T-helper 2 cell treated with Interferon-gamma antibody and Interleukin-4, amounts not matched to agents 5 μg/mL and 100 μg/mL, for 36 hours (primary cell): ENCODE measurements at regions not wholly inside any gene's neighbourhood (a gene's known extent, or its start where the extent isn't known, plus 50 kb on each side); places are given as distances from the start of the nearest gene placed in this dataset.
"Not testable (repeated sequence)": the region's sequence is repeated elsewhere in the genome, so short reads cannot be mapped to it uniquely, and the experiment has no call there.

Experiments used
- DNase-seq: peaks from one replicate; pipeline ENCODE4 v3.0.0; 2021; ENCODE audit warnings: low spot score
- H3K27ac Mint-ChIP-seq: one replicate; pipeline ENCODE4 v1.8.0; 2021; ENCODE audit warnings: mild to moderate bottlenecking, mixed read lengths
- H3K27me3 Mint-ChIP-seq: one replicate; pipeline ENCODE4 v1.8.0; 2021; ENCODE audit warnings: low read depth, mixed read lengths
- H3K36me3 Mint-ChIP-seq: one replicate; pipeline ENCODE4 v1.8.0; 2021; ENCODE audit warnings: low read depth, mixed read lengths
- H3K4me1 Mint-ChIP-seq: one replicate; pipeline ENCODE4 v1.8.0; 2021; ENCODE audit warnings: low read depth, mixed read lengths
- H3K4me3 Mint-ChIP-seq: one replicate; pipeline ENCODE4 v1.8.0; 2022; ENCODE audit warnings: mild to moderate bottlenecking, moderate library complexity, mixed read lengths
- H3K9me3 Mint-ChIP-seq: one replicate; pipeline ENCODE4 v1.8.0; 2021; ENCODE audit warnings: mixed read lengths

DNA sequence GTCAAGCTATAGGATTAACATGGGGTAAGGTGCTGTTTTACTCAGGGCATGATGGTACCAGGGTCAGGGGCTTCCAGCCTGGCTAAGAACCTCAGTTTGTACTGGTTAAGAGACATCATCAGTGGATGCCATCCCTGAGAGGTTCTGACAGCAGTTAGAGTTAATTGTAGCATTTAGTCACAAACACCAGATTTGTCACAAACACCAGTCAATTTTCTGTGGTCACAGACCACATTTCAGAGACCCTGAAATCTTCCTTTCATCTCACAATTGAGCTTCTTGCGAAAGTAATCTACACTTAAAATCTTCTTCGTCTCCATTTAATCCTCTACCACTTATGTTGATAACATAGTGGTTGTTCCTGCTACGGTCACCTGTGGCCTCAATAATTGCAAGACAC, 143.0 kb upstream of the EGLN3 start:
- peak overlapping the region; percentile 61 for H3K4me3 Mint-ChIP-seq
- H3K27ac Mint-ChIP-seq, result peak overlapping the region; percentile 84
- H3K9me3 Mint-ChIP-seq, result peaks cover 9% of the 10 kb centered on the region

DNA sequence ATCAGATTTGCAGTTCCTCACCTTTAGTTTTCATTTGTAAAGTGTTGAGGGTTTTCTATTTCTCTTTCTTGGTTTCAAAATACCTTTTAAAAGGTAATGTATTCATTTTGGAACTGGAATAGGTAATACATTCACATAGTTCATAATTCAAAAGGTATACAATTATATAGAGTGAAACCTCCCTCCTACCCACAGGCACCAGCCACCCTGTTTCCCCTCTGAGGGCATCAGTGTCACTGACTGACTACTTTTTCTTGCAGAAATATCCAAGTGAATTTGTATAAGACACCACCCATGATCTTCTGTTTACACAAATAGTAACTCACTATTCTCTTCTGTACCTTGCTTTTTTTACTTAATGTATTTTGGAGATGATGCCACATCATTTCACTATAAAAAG, 139.6 kb upstream of the EGLN3 start:
- Mint-ChIP-seq H3K9me3 (peaks cover 16% of the 10 kb centered on the region), H3K27ac (no peak overlapping the region), H3K36me3 (peaks cover 22% of the 10 kb centered on the region), H3K4me1 (peaks cover 46% of the 10 kb centered on the region), H3K4me3 (no peak overlapping the region), H3K27me3 (peaks cover 6% of the 10 kb centered on the region)
- no peak for DNase-seq

More for the DNA sequence above, 143.0 kb upstream of the EGLN3 start:
- Mint-ChIP-seq H3K27me3 (peaks cover 3% of the 10 kb centered on the region), H3K36me3 (peaks cover 25% of the 10 kb centered on the region), H3K4me1 (peaks cover 67% of the 10 kb centered on the region)
- DNase-seq, result peak; percentile 48

DNA sequence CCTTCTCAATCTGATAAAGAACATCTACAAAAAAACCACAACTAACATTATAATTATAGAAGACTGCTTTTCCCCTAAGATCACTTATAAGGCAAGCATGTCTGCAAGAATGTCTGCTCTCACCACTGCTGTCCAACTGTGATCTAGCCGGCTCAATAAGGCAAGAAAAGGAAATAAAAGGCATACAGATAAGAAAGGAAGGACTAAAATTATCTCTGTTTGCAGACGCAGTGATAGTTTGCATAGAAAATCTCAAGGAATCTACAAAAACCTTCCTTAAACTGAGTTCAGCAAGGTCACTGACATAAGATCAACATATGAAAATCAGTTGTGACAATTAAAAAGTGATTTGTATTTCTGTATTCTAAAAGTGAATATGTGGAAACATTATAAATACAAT, 138.0 kb upstream of the EGLN3 start:
- no peak for DNase-seq

DNA sequence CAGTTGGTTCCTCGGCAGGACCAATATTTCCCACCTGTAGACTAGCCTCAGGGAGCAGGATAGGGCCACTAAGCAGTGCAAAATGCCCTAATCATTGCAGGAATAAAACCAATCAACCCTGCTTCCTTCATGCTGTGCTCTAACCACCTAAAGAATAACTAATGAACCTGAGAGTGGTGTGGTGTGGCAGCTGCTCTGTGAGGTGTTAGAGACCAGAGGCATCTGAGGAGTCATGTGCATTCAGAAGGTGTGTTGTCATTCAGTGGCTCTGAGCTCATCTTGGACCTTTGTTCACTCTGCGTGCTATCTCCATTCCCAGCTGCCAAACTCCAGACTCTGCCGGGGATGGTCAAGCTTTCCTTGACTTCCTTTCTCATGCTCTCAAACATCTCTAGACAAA, 136.7 kb upstream of the EGLN3 start:
- H3K4me1 Mint-ChIP-seq, result peaks cover 22% of the 10 kb centered on the region
- no peak overlapping the region for H3K4me3 Mint-ChIP-seq
- peaks cover 18% of the 10 kb centered on the region for H3K36me3 Mint-ChIP-seq
- H3K27ac Mint-ChIP-seq, result no peak overlapping the region
- no peak for DNase-seq
- H3K9me3 Mint-ChIP-seq, result peaks cover 13% of the 10 kb centered on the region
- H3K27me3 Mint-ChIP-seq, result peaks cover 12% of the 10 kb centered on the region

More for the DNA sequence above, 138.0 kb upstream of the EGLN3 start:
- H3K4me1 Mint-ChIP-seq, result peaks cover 32% of the 10 kb centered on the region
- peaks cover 16% of the 10 kb centered on the region for H3K9me3 Mint-ChIP-seq
- peaks cover 9% of the 10 kb centered on the region for H3K27me3 Mint-ChIP-seq
- H3K4me3 Mint-ChIP-seq, result no peak overlapping the region
- H3K27ac Mint-ChIP-seq, result no peak overlapping the region
- H3K36me3 Mint-ChIP-seq, result peaks cover 22% of the 10 kb centered on the region

DNA sequence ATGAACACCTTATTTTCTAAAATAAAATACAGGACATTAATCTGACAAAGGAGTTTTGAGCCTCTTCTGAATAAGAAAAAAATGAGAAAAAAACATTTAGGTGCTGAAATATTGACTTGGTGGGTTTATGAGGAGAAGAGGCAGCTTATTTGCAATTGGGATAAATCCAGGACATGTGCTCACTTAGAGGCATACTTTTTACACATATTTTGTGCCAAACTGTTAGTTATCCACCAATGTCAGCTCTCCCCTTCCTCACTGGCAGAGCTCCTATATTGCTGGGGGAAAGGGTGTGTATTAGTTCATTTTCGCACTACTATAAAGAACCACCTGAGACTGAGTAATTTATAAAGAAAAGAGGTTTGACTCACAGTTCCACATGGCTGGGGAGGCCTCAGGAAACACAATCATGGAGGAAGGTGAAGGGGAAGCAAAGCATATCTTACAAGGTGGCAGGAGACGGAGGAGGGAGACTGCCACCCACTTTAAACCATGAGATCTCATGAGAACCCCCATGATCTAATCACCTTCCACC, 135.4 kb upstream of the EGLN3 start:
- peaks cover 13% of the 10 kb centered on the region for H3K9me3 Mint-ChIP-seq
- peaks cover 12% of the 10 kb centered on the region for H3K27me3 Mint-ChIP-seq

DNA sequence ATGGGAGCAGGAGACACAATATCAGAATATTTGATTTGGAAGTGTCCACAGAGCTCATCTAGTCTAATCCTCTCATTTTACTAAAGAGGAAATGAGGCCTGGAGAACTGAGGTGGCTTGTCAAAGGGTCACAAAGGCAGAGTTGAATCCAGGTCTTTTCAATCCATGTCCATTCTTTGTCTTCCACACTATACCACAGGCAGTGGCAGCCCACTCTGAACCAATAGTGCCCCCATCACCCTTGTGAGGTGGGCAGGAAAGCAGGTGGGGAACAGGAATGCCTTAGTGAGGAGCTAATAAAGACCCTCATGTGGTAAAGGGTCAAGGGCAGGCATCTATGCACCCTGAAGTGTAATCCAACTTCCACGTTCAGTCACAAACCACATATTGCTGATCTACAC, 134.8 kb upstream of the EGLN3 start:
- H3K4me1 Mint-ChIP-seq, result peaks cover 18% of the 10 kb centered on the region
- H3K36me3 Mint-ChIP-seq, result peaks cover 15% of the 10 kb centered on the region
- no peak overlapping the region for H3K4me3 Mint-ChIP-seq
- H3K9me3 Mint-ChIP-seq, result peaks cover 13% of the 10 kb centered on the region
- no peak overlapping the region for H3K27ac Mint-ChIP-seq
- peaks cover 14% of the 10 kb centered on the region for H3K27me3 Mint-ChIP-seq
- no peak for DNase-seq

More for the DNA sequence above, 135.4 kb upstream of the EGLN3 start:
- Mint-ChIP-seq H3K4me1 (peaks cover 21% of the 10 kb centered on the region), H3K4me3 (no peak overlapping the region), H3K36me3 (peaks cover 16% of the 10 kb centered on the region), H3K27ac (no peak overlapping the region)
- DNase-seq, result no peak

DNA sequence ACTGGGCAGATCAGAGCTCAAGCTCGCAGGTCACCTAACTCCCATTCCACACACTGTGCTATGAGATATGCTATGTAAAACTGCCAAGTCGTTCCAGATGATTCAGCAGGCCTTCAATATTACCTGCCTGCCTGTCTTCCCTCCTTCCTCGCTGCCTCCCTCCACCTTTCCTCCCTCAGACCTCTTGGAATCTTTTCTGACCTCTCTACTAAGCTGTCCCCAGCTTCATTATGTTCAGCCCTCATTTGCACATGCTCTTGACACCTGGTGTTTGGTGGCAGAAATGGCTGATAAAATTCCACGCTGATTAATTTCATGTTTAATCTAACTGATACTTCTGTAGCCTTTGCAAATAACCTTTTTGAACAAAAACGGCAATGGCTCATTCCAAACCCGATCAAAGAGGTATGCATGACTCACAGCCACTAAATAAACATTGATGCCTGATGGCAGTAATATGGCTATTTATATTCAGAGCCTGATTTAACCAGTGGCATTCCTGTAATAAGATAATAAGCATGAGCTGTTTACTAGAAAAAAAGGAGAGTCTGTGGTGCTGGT, 130.8 kb upstream of the EGLN3 start:
- peaks cover 11% of the 10 kb centered on the region for H3K4me1 Mint-ChIP-seq
- no peak overlapping the region for H3K27ac Mint-ChIP-seq
- H3K27me3 Mint-ChIP-seq, result peaks cover 11% of the 10 kb centered on the region
- no peaks in the 10 kb centered on the region for H3K36me3 Mint-ChIP-seq
- no peak overlapping the region for H3K4me3 Mint-ChIP-seq
- no peak for DNase-seq
- no peaks in the 10 kb centered on the region for H3K9me3 Mint-ChIP-seq

DNA sequence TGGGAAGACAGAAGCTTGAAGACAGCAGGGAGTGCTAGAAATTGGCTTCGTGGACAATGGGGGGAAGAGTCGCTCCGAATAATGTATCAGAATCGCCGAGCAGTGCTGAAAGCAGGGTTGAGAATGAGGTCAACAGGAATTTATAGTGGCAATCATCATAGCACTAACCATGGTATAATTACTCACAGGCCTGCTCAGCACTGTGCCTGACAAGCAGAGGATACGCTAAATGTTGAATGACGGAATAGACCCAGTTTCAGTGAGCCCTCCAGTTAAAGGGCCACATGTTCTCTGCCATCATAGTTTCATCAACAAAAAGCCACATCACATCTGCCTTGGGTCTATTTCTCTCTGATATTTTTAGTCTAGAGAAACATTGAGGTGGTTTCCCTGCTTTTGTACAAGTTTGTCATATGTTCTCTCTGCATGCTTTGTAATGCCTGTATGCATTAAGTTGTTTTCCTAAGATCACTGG, 130.3 kb upstream of the EGLN3 start:
- Mint-ChIP-seq H3K4me1 (peaks cover 8% of the 10 kb centered on the region), H3K36me3 (no peaks in the 10 kb centered on the region), H3K27ac (no peak overlapping the region), H3K9me3 (no peaks in the 10 kb centered on the region), H3K27me3 (peaks cover 13% of the 10 kb centered on the region), H3K4me3 (no peak overlapping the region)
- DNase-seq, result no peak

DNA sequence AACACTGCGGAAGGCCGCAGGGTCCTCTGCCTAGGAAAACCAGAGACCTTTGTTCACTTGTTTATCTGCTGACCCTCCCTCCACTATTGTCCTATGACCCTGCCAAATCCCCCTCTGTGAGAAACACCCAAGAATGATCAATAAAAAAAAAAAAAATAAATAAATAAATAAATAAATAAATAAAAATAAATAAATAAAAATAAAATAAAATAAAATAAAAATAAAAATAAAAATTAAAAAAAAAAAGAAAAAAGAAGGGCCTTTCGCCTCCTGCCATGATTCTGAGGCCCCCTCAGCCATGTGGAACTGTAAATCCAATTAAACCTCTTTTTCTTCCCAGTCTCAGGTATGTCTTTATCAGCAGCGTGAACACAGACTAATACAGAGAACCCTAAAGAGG, 128.8 kb upstream of the EGLN3 start:
- Mint-ChIP-seq H3K27me3 (peaks cover 15% of the 10 kb centered on the region), H3K4me1 (peaks cover 11% of the 10 kb centered on the region)
- H3K36me3 Mint-ChIP-seq, DNase-seq, H3K4me3 Mint-ChIP-seq, H3K27ac Mint-ChIP-seq, H3K9me3 Mint-ChIP-seq: not testable (repeated sequence)

DNA sequence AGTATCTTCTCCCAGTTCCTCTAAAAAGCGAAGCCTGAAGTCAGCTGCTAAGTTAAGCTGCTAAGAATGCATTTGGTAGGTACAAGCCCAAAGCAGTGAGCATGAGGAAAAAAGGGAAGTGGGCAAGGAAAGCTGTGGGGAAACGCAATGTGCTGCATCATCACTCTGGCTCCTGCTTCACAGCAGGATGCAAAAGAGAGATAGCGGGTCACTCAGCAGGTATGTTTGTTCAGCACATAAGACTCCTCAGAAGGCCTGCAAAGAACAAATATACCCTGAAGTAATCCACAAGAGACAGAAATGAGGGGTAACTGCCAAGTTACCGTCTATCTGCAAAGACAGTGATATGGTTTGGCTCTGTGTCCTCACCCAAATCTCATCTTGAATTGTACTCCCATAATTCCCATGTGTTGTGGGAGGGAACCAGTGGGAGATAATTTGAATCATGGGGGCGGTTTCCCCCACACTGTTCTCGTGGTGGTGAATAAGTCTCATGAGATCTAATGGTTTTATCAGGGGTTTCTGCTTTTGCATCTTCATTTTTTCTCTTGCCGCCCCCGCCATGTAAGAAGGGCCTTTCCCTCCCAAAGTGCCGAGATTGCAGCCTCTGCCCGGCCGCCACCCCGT, 127.4 kb upstream of the EGLN3 start:
- DNase-seq, result no peak
- H3K27ac Mint-ChIP-seq, result no peak overlapping the region
- peaks cover 16% of the 10 kb centered on the region for H3K4me1 Mint-ChIP-seq
- H3K27me3 Mint-ChIP-seq, result peaks cover 11% of the 10 kb centered on the region
- no peak overlapping the region for H3K4me3 Mint-ChIP-seq
- peaks cover 2% of the 10 kb centered on the region for H3K36me3 Mint-ChIP-seq
- no peaks in the 10 kb centered on the region for H3K9me3 Mint-ChIP-seq

DNA sequence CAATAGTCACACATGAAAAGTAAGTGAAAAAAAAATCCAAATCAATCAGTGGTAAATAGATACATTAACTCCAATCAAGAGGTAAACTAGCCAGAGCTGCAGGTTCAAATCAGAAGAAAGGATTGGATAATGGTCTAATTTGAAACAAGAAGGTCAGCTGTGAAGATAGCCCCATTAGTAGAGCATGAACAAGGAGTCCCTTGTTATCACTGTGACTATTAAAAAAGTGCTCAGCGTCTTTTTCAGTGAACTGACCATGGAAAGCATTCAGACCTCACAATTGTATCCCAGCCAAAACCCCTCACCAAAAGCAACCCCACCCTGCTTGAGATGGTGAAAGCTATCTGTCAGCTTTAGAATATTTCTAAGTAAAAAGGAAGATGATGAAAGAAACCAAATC, 125.0 kb upstream of the EGLN3 start:
- H3K9me3 Mint-ChIP-seq, result peaks cover 9% of the 10 kb centered on the region
- no peak for DNase-seq
- no peak overlapping the region for H3K4me3 Mint-ChIP-seq
- peaks cover 12% of the 10 kb centered on the region for H3K4me1 Mint-ChIP-seq
- no peak overlapping the region for H3K27ac Mint-ChIP-seq
- H3K27me3 Mint-ChIP-seq, result peaks cover 16% of the 10 kb centered on the region
- H3K36me3 Mint-ChIP-seq, result peaks cover 7% of the 10 kb centered on the region

DNA sequence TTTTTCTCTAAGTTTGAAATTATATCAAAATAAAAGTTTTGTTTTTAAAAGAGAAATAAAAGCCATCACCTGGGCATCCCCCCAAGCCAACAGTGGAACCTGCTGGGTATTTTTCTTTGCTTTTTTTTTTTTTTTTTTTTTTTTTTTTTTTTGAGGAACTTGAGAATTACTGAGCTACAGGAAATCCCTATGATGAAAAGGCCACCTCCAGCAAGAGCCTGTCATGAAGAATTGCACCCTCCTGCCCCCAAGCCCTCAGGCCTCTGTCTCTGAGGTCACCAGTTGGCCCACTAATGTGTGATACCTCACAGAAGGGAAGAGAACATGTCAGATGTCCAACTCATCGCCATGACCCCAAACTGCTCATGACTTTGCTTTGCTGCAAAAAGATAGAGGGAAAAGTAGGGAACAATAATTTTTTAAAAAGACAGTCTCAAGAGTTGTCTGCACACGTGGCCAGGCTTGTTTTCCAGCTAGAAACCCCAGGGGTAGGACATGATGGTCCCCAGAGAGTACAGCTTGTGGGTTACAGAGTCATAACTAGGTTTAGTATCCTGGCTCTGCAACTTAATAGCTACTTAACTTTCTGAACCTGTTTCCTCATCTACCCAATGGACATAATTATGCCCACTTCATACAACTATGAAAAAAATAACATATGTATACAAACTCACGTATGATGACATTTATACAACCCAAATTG, 124.3 kb upstream of the EGLN3 start:
- peaks cover 7% of the 10 kb centered on the region for H3K36me3 Mint-ChIP-seq
- H3K27ac Mint-ChIP-seq, result no peak overlapping the region
- no peak overlapping the region for H3K4me3 Mint-ChIP-seq
- peaks cover 12% of the 10 kb centered on the region for H3K4me1 Mint-ChIP-seq
- peaks cover 9% of the 10 kb centered on the region for H3K9me3 Mint-ChIP-seq
- peaks cover 17% of the 10 kb centered on the region for H3K27me3 Mint-ChIP-seq
- DNase-seq, result no peak

DNA sequence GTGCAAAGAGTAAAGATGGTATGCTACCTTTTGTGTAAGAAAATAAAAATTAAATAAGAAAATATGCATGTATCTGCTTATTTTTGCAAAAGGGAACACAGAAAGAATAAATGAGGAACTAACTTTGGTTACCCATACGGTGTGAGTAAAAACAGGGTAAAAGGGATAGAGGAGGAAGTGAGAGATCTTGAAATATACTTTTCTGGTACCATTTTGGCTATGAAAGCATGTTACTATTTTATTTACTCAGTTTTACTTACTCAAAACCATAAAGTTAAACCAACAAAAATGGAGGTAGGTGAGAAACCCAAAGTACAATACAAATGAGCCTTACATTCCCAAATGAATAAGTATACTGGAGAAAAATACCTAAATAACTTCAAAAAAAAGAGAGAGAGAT, 122.0 kb upstream of the EGLN3 start:
- Mint-ChIP-seq H3K9me3 (peaks cover 16% of the 10 kb centered on the region), H3K4me3 (no peak overlapping the region), H3K27me3 (peaks cover 27% of the 10 kb centered on the region), H3K4me1 (peaks cover 13% of the 10 kb centered on the region), H3K27ac (no peak overlapping the region), H3K36me3 (peaks cover 13% of the 10 kb centered on the region)
- no peak for DNase-seq

DNA sequence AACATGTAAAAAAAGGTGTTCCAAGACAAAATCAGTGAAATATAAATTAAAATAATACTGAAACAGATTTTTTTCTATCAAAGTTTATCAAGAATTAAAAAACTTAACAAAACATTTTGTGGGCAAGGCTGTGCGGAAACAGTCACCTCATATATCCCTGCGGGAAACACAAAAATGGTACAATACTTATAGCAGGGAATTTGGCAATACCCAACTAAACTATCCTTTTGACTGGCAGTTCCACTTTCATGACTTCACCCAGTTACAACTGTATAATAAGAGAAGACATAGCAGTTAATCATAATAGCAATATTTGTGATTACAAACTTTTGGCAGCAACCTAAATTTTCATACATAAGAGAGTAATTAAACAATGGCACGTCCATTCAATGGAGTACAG, 121.5 kb upstream of the EGLN3 start:
- H3K27ac Mint-ChIP-seq, result no peak overlapping the region
- H3K9me3 Mint-ChIP-seq, result peaks cover 18% of the 10 kb centered on the region
- no peak overlapping the region for H3K4me3 Mint-ChIP-seq

More for the DNA sequence above, 121.5 kb upstream of the EGLN3 start:
- no peak for DNase-seq
- Mint-ChIP-seq H3K27me3 (peaks cover 24% of the 10 kb centered on the region), H3K36me3 (peaks cover 13% of the 10 kb centered on the region), H3K4me1 (peaks cover 10% of the 10 kb centered on the region)
